Esophagus squamous epithelium (tissue), 5 donors: ENCODE measurements at regions not wholly inside any gene's neighbourhood (a gene's known extent, or its start where the extent isn't known, plus 50 kb on each side); places are given as distances from the start of the nearest gene placed in this dataset.

ENCODE experiments used
- DNase-seq: peaks from one replicate; lab custom pipeline; 2025; lab: John Stamatoyannopoulos, UW
- H3K27ac ChIP-seq, 4 donors: fragments of 200-600 bp; sonication (generic); one replicate each; pipeline ENCODE4 v1.5.1; 2016 to 2019; ENCODE audit warnings: mild to moderate bottlenecking in 1 of 4
- H3K27me3 ChIP-seq, 4 donors: fragments of 200-600 bp; sonication (generic); 1 replicate in 3 of 4; 2 replicates in 1 of 4; pipeline versions ENCODE4 v1.5.1 to v1.6.0; 2017 to 2021; ENCODE audit warnings: antibody characterized with exemption in 1 of 4
- H3K36me3 ChIP-seq, 3 donors: fragments of 200-600 bp; sonication (generic); one replicate each; pipeline ENCODE4 v1.5.1; 2016 to 2019
- H3K4me1 ChIP-seq, 3 donors: fragments of 200-600 bp; sonication (generic); one replicate each; pipeline ENCODE4 v1.5.1; 2017 to 2019
- H3K4me3 ChIP-seq, 4 donors: fragments of 200-600 bp; sonication (generic); 1 replicate in 3 of 4; 2 replicates in 1 of 4; pipeline ENCODE4 v1.5.1; 2016 to 2019; ENCODE audit warnings: mild to moderate bottlenecking in 2 of 4, moderate library complexity in 1 of 4
- H3K9me3 ChIP-seq, 3 donors: fragments of 200-600 bp; sonication (generic); one replicate each; pipeline ENCODE4 v1.5.1; 2016 to 2019
- POLR2A ChIP-seq, 4 donors: fragments of 450-650 bp; IDR thresholded peaks; one replicate each; pipeline ENCODE4 v1.6.1; 2017; ENCODE audit warnings: antibody characterized with exemption in 4 of 4, mild to moderate bottlenecking in 4 of 4, moderate library complexity in 3 of 4
- WGBS, 2 donors: methylation state at CpG; one replicate each; pipeline ENCODE4 v1.1.5; 2018; 5-methylcytosine and 5-hydroxymethylcytosine counted together
- intact Hi-C: fragments of 100-400 bp; cut with DNase I; formaldehyde crosslinking; loops from one replicate; pipeline ENCODE4 v1.15.0; 2022
- TF ChIP-seq, protein P1 (sequence below), 6 experiments: fragments of 450-650 bp in 4 of 6; fragments of 200-600 bp in 2 of 6; sonication (generic) in 2 of 6; IDR thresholded peaks; one replicate each; pipeline ENCODE4 v1.5.1; 2016 to 2019; ENCODE audit warnings: antibody characterized with exemption in 6 of 6, mild to moderate bottlenecking in 4 of 6, moderate library complexity in 4 of 6
- donor health status: DM: yes; HTN: yes; CAD: no.

- WGBS, 2 donors, result 38% methylated on average over 1 of the region's 1 CpG; no CpG with 5 or more reads in 1 of the 2 donors
- Histone ChIP-seq H3K27me3 (no peaks in the 10 kb centered on the region), H3K27ac (no peak overlapping the region), H3K4me1 (no peaks in the 10 kb centered on the region), H3K4me3 (no peak overlapping the region), H3K9me3 (peaks cover 0 to 12% (median 0%) of the 10 kb centered on the region in 3 donors), H3K36me3 (no peaks in the 10 kb centered on the region)
- DNase-seq, result no peak
- TF ChIP-seq, protein P1, sequence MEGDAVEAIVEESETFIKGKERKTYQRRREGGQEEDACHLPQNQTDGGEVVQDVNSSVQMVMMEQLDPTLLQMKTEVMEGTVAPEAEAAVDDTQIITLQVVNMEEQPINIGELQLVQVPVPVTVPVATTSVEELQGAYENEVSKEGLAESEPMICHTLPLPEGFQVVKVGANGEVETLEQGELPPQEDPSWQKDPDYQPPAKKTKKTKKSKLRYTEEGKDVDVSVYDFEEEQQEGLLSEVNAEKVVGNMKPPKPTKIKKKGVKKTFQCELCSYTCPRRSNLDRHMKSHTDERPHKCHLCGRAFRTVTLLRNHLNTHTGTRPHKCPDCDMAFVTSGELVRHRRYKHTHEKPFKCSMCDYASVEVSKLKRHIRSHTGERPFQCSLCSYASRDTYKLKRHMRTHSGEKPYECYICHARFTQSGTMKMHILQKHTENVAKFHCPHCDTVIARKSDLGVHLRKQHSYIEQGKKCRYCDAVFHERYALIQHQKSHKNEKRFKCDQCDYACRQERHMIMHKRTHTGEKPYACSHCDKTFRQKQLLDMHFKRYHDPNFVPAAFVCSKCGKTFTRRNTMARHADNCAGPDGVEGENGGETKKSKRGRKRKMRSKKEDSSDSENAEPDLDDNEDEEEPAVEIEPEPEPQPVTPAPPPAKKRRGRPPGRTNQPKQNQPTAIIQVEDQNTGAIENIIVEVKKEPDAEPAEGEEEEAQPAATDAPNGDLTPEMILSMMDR (IDR thresholded peaks at IDR 0.05), result no peak
- no peak for TF ChIP-seq POLR2A (IDR thresholded peaks at IDR 0.05)
- intact Hi-C loops, result no loop called here
Observed at GRCh38 chr3:163335429-163335828, 1742.9 kb downstream of the SI start.

- intact Hi-C loops, result no loop called here
- Histone ChIP-seq H3K27ac (no peak overlapping the region), H3K27me3 (no peaks in the 10 kb centered on the region), H3K4me1 (no peaks in the 10 kb centered on the region), H3K9me3 (peaks cover 0 to 23% (median 0%) of the 10 kb centered on the region in 3 donors), H3K36me3 (no peaks in the 10 kb centered on the region), H3K4me3 (no peak overlapping the region)
- no peak for DNase-seq
- TF ChIP-seq, protein P1 (IDR thresholded peaks at IDR 0.05), result no peak
- TF ChIP-seq POLR2A (IDR thresholded peaks at IDR 0.05), result no peak
- 50 to 61% methylated on average over 6 to 7 of the region's 7 CpGs for WGBS, 2 donors
Observed at GRCh38 chr3:163328680-163329079, 1749.6 kb downstream of the SI start.

- Histone ChIP-seq H3K36me3 (no peaks in the 10 kb centered on the region), H3K27ac (no peak overlapping the region), H3K27me3 (no peaks in the 10 kb centered on the region), H3K4me3 (no peak overlapping the region), H3K9me3 (peaks cover 0 to 24% (median 0%) of the 10 kb centered on the region in 3 donors), H3K4me1 (no peaks in the 10 kb centered on the region)
- no peak for DNase-seq
- intact Hi-C loops, result no loop called here
- TF ChIP-seq, protein P1 (IDR thresholded peaks at IDR 0.05), result no peak
- TF ChIP-seq POLR2A (IDR thresholded peaks at IDR 0.05), result no peak
- WGBS, 2 donors, result 25 to 38% methylated on average over 2 of the region's 2 CpGs
Observed at GRCh38 chr3:163327086-163327485, 1751.2 kb downstream of the SI start.

- DNase-seq, result no peak
- H3K4me3 ChIP-seq, result no peak overlapping the region
- no peak overlapping the region for H3K27ac ChIP-seq
- H3K9me3 ChIP-seq, result no peaks in the 10 kb centered on the region
- TF ChIP-seq POLR2A (IDR thresholded peaks at IDR 0.05), result no peak
- TF ChIP-seq, protein P1 (IDR thresholded peaks at IDR 0.05), result no peak
- no peaks in the 10 kb centered on the region for H3K27me3 ChIP-seq
- intact Hi-C loops, result no loop called here
- no peaks in the 10 kb centered on the region for H3K4me1 ChIP-seq
- no peaks in the 10 kb centered on the region for H3K36me3 ChIP-seq
Observed at GRCh38 chr3:163315786-163316185, 1762.5 kb downstream of the SI start.

DNA sequence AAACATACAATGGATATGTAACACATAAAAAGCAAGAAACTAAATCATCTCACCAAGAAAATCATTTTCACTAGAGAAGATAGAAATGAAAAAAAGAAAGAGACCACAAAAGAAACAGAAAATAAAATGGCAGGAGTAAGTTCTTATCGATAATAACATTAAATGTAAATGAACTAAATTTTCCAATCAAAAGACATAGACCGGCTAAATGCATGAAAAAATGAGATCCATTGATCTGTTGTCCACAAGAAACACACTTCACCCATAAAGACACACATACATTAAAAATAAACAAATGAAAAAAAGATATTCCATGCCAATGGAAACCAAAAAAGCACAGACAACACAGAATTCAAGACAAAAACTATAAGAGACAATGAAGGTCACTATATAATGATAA lies 1771.9 kb downstream of the SI start:
- TF ChIP-seq, protein P1 (IDR thresholded peaks at IDR 0.05), result no peak
- TF ChIP-seq POLR2A (IDR thresholded peaks at IDR 0.05), result no peak

More for the DNA sequence above, 1771.9 kb downstream of the SI start:
- H3K4me1 ChIP-seq, result no peaks in the 10 kb centered on the region
- peaks cover 0 to 23% (median 3%) of the 10 kb centered on the region in 3 donors for H3K9me3 ChIP-seq
- no peak overlapping the region for H3K4me3 ChIP-seq
- intact Hi-C loops, result no loop called here
- 86 to 97% methylated on average over 2 of the region's 2 CpGs for WGBS, 2 donors
- DNase-seq, result no peak
- H3K27ac ChIP-seq, result no peak overlapping the region
- H3K36me3 ChIP-seq, result no peaks in the 10 kb centered on the region
- H3K27me3 ChIP-seq, result no peaks in the 10 kb centered on the region
